ENCODE measurements at regions not wholly inside any gene's neighbourhood (a gene's known extent, or its start where the extent isn't known, plus 50 kb on each side); places are given as distances from the start of the nearest gene placed in this dataset.

- intact Hi-C loops (cut with DNase I; ENCODE audit: low total_unique reads) = no loop called here
- Histone ChIP-seq H3K4me3 (no peak overlapping the region), H3K27ac (peak overlapping the region in 4 of 8 donors; percentile 21 to 57 (median 36)), H3K9me3 (peaks cover 0 to 12% (median 0%) of the 10 kb centered on the region in 8 donors), H3K27me3 (replicated peaks in 1 of 7) (no peaks in the 10 kb centered on the region), H3K4me1 (peaks cover 10 to 48% (median 24%) of the 10 kb centered on the region in 6 donors), H3K36me3 (no peaks in the 10 kb centered on the region)
- TF ChIP-seq POLR2A (IDR thresholded peaks at IDR 0.05) = no peak
- no peak for TF ChIP-seq POLR2AphosphoS5 (IDR thresholded peaks at IDR 0.05)
- TF ChIP-seq CTCF (IDR thresholded peaks at IDR 0.05 in 8 of 11, conservative IDR thresholded peaks at IDR 0.05 in 3 of 11) = no peak
- 83 to 95% (median 86%) methylated on average over 3 of the region's 3 CpGs for WGBS, 5 donors
- no peak for DNase-seq
Observed at GRCh38 chr6:11412616-11413015, 124.9 kb upstream of the TMEM170B start.

- Histone ChIP-seq H3K4me1 (peaks cover 10 to 48% (median 24%) of the 10 kb centered on the region in 6 donors), H3K9me3 (peaks cover 0 to 8% (median 0%) of the 10 kb centered on the region in 8 donors), H3K4me3 (no peak overlapping the region), H3K27me3 (replicated peaks in 1 of 7) (no peaks in the 10 kb centered on the region), H3K27ac (peak overlapping the region in 5 of 8 donors; percentile 21 to 57 (median 34)), H3K36me3 (no peaks in the 10 kb centered on the region)
- 49 to 71% (median 64%) methylated on average over 2 of the region's 2 CpGs for WGBS, 5 donors
- TF ChIP-seq POLR2A (IDR thresholded peaks at IDR 0.05) (no peak), CTCF (IDR thresholded peaks at IDR 0.05 in 8 of 11, conservative IDR thresholded peaks at IDR 0.05 in 3 of 11) (no peak), POLR2AphosphoS5 (IDR thresholded peaks at IDR 0.05) (no peak)
- intact Hi-C loops (cut with DNase I; ENCODE audit: low total_unique reads) = no loop called here
- DNase-seq = no peak
Observed at GRCh38 chr6:11412011-11412424, 125.5 kb upstream of the TMEM170B start.

- intact Hi-C loops (cut with DNase I; ENCODE audit: low total_unique reads) = no loop called here
- Histone ChIP-seq H3K36me3 (no peaks in the 10 kb centered on the region), H3K9me3 (peaks cover 0 to 4% (median 0%) of the 10 kb centered on the region in 8 donors), H3K27ac (peak overlapping the region in 5 of 8 donors; percentile 21 to 57 (median 34)), H3K27me3 (replicated peaks in 1 of 7) (no peaks in the 10 kb centered on the region), H3K4me3 (no peak overlapping the region), H3K4me1 (peaks cover 10 to 48% (median 24%) of the 10 kb centered on the region in 6 donors)
- TF ChIP-seq CTCF (IDR thresholded peaks at IDR 0.05 in 8 of 11, conservative IDR thresholded peaks at IDR 0.05 in 3 of 11) (no peak), POLR2A (IDR thresholded peaks at IDR 0.05) (no peak), POLR2AphosphoS5 (IDR thresholded peaks at IDR 0.05) (no peak)
- WGBS, 5 donors = 73 to 86% (median 77%) methylated on average over 3 of the region's 3 CpGs
- no peak for DNase-seq
Observed at GRCh38 chr6:11411593-11411992, 126.0 kb upstream of the TMEM170B start.

GRCh38 chr6:11410539-11411307 lies 126.8 kb upstream of the TMEM170B start:
- TF ChIP-seq CTCF (IDR thresholded peaks at IDR 0.05 in 8 of 11, conservative IDR thresholded peaks at IDR 0.05 in 3 of 11) (no peak), POLR2A (IDR thresholded peaks at IDR 0.05) (no peak), POLR2AphosphoS5 (IDR thresholded peaks at IDR 0.05) (no peak)
- peaks cover 10 to 50% (median 24%) of the 10 kb centered on the region in 6 donors for H3K4me1 ChIP-seq
- H3K4me3 ChIP-seq = no peak overlapping the region
- intact Hi-C loops (cut with DNase I; ENCODE audit: low total_unique reads) = no loop called here
- no peaks in the 10 kb centered on the region for H3K9me3 ChIP-seq
- H3K27me3 ChIP-seq (replicated peaks in 1 of 7) = no peaks in the 10 kb centered on the region
- WGBS, 5 donors = 33 to 45% (median 39%) methylated on average over 4 of the region's 4 CpGs
- no peak for DNase-seq
- peak overlapping the region in 2 of 8 donors; percentile 41 to 52 for H3K27ac ChIP-seq
- no peaks in the 10 kb centered on the region for H3K36me3 ChIP-seq
